ENCODE measurements at regions not wholly inside any gene's neighbourhood (a gene's known extent, or its start where the extent isn't known, plus 50 kb on each side); places are given as distances from the start of the nearest gene placed in this dataset.

- Histone ChIP-seq H3K4me3 (ENCODE audit: low read depth, low read length) (no peak overlapping the region), H3K27me3 (ENCODE audit: control insufficient read depth, insufficient read depth, low read length) (no peaks in the 10 kb centered on the region), H3K36me3 (ENCODE audit: control insufficient read depth, insufficient read depth, low read length) (no peaks in the 10 kb centered on the region)
- no peak for TF ChIP-seq CTCF (IDR thresholded peaks at IDR 0.05; ENCODE audit: insufficient read depth, low read length, severe bottlenecking)
- FAIRE-seq (peak; percentile 97), DNase-seq (ENCODE audit: low read depth) (no peak)
Observed at GRCh38 chr10:76679030-76679429, 958.6 kb downstream of the KCNMA1 start.

- DNase-seq (ENCODE audit: low read depth) (no peak), FAIRE-seq (peak; percentile 32)
- Histone ChIP-seq H3K27me3 (ENCODE audit: control insufficient read depth, insufficient read depth, low read length) (no peaks in the 10 kb centered on the region), H3K4me3 (ENCODE audit: low read depth, low read length) (no peak overlapping the region), H3K36me3 (ENCODE audit: control insufficient read depth, insufficient read depth, low read length) (no peaks in the 10 kb centered on the region)
- TF ChIP-seq CTCF (IDR thresholded peaks at IDR 0.05; ENCODE audit: insufficient read depth, low read length, severe bottlenecking): no peak
Observed at GRCh38 chr10:76675951-76676587, 961.5 kb downstream of the KCNMA1 start.

- DNase-seq (ENCODE audit: low read depth) (no peak), FAIRE-seq (no peak)
- TF ChIP-seq CTCF (IDR thresholded peaks at IDR 0.05; ENCODE audit: insufficient read depth, low read length, severe bottlenecking): no peak
- no peak overlapping the region for H3K4me3 ChIP-seq (ENCODE audit: low read depth, low read length)
- H3K36me3 ChIP-seq (ENCODE audit: control insufficient read depth, insufficient read depth, low read length): no peaks in the 10 kb centered on the region
- H3K27me3 ChIP-seq (ENCODE audit: control insufficient read depth, insufficient read depth, low read length): no peaks in the 10 kb centered on the region
Observed at GRCh38 chr10:76675561-76675950, 962.1 kb downstream of the KCNMA1 start.

GRCh38 chr10:76667408-76668370 lies 969.9 kb downstream of the KCNMA1 start:
- Histone ChIP-seq H3K4me3 (ENCODE audit: low read depth, low read length) (no peak overlapping the region), H3K27me3 (ENCODE audit: control insufficient read depth, insufficient read depth, low read length) (no peaks in the 10 kb centered on the region), H3K36me3 (ENCODE audit: control insufficient read depth, insufficient read depth, low read length) (no peaks in the 10 kb centered on the region)
- DNase-seq (ENCODE audit: low read depth) (no peak), FAIRE-seq (no peak)
- TF ChIP-seq CTCF (IDR thresholded peaks at IDR 0.05; ENCODE audit: insufficient read depth, low read length, severe bottlenecking): no peak

GRCh38 chr10:76666891-76667290 lies 970.7 kb downstream of the KCNMA1 start:
- DNase-seq (ENCODE audit: low read depth) (no peak), FAIRE-seq (no peak)
- Histone ChIP-seq H3K4me3 (ENCODE audit: low read depth, low read length) (no peak overlapping the region), H3K36me3 (ENCODE audit: control insufficient read depth, insufficient read depth, low read length) (no peaks in the 10 kb centered on the region), H3K27me3 (ENCODE audit: control insufficient read depth, insufficient read depth, low read length) (no peaks in the 10 kb centered on the region)
- no peak for TF ChIP-seq CTCF (IDR thresholded peaks at IDR 0.05; ENCODE audit: insufficient read depth, low read length, severe bottlenecking)

Measured in bronchial epithelial cell (primary cell).